ENCODE measurements at regions not wholly inside any gene's neighbourhood (a gene's known extent, or its start where the extent isn't known, plus 50 kb on each side); places are given as distances from the start of the nearest gene placed in this dataset.
"Not testable (repeated sequence)": the region's sequence is repeated elsewhere in the genome, so short reads cannot be mapped to it uniquely, and the experiment has no call there.

GRCh38 chr13:54069958-54070357 lies 1041.3 kb downstream of the OLFM4 start:
- not testable (repeated sequence) for TF ChIP-seq EZH2phosphoT487 (IDR thresholded peaks at IDR 0.05; ENCODE audit: borderline replicate concordance, low read depth, low read length)
- TF ChIP-seq, protein P1, sequence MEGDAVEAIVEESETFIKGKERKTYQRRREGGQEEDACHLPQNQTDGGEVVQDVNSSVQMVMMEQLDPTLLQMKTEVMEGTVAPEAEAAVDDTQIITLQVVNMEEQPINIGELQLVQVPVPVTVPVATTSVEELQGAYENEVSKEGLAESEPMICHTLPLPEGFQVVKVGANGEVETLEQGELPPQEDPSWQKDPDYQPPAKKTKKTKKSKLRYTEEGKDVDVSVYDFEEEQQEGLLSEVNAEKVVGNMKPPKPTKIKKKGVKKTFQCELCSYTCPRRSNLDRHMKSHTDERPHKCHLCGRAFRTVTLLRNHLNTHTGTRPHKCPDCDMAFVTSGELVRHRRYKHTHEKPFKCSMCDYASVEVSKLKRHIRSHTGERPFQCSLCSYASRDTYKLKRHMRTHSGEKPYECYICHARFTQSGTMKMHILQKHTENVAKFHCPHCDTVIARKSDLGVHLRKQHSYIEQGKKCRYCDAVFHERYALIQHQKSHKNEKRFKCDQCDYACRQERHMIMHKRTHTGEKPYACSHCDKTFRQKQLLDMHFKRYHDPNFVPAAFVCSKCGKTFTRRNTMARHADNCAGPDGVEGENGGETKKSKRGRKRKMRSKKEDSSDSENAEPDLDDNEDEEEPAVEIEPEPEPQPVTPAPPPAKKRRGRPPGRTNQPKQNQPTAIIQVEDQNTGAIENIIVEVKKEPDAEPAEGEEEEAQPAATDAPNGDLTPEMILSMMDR (conservative IDR thresholded peaks at IDR 0.05; ENCODE audit: low read length), result not testable (repeated sequence)
